Fibroblast of skin of right biceps (primary cell): ENCODE measurements at regions not wholly inside any gene's neighbourhood (a gene's known extent, or its start where the extent isn't known, plus 50 kb on each side); places are given as distances from the start of the nearest gene placed in this dataset.
A peak's percentile ranks its signal among the peaks of the same experiment; 100 is the strongest.
"Not testable (repeated sequence)": the region's sequence is repeated elsewhere in the genome, so short reads cannot be mapped to it uniquely, and the experiment has no call there.

Experiments
- DNase-seq: peaks from one replicate; pipeline ENCODE4 v3.0.0-alpha.2; 2013

- no peak for DNase-seq
These were observed 55.1 kb upstream of the F9 start for GRCh38 chrX:139475432-139475831.

DNA sequence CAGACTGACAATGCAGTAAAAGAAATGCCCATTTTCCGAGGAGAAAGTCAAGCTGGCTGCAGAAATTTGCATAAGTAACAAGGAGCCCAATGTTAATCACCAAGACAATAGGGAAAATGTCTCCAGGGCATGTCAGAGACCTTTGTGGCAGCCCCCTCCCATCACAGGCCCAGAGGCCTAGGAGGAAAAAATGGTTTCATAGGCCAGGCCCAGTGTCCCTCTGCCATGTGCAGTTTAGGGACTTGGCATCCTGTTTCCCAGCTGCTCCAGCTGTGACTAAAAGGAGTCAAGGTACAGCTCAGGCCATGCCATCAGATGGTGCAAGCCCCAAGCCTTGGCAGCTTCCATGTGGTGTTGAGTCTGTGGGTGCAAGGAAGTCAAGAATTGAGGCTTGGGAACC lies 68.6 kb upstream of the F9 start:
- DNase-seq = not testable (repeated sequence)

- DNase-seq = no peak
These were observed 75.8 kb upstream of the F9 start for GRCh38 chrX:139454743-139455142.

DNA sequence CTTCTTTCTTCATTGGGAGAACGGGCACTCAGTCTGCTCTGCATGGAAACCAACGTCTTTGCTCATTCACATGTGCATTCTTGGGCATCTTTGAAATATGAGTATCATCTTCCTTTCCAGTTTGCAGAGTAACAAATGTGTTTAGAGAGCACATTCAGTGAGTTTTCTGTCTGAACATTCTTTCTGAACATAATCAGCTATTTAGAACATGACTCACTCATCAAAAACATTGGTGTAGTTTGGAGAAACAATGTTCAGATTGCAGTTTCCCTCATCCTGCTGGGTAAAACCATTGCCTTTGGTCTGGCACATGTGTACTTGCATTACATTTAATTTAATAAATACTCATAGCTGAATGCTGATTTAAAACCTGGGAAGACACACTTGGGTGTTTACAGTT lies 81.5 kb upstream of the F9 start:
- DNase-seq = no peak

GRCh38 chrX:139446832-139447231 lies 83.7 kb upstream of the F9 start:
- no peak for DNase-seq

DNA sequence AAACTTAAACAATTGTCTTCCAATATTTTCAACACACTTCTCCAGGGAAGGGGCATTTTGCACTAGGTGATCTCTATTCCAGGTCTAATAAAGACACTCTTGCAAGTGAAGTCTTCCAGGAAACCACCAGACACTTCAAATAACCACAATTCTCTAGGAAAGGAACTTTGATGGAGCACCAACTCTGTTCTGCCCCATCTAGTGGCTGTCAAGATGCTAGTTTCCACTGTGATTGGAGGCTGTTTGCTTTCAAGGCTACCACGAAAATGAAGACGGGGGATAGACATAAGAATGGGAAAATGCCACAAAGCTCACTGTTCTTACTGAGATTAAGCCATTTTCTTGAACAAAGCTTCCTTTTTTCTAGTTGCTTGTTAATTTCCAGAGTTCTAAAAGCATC lies 100.6 kb upstream of the F9 start:
- DNase-seq = no peak

DNA sequence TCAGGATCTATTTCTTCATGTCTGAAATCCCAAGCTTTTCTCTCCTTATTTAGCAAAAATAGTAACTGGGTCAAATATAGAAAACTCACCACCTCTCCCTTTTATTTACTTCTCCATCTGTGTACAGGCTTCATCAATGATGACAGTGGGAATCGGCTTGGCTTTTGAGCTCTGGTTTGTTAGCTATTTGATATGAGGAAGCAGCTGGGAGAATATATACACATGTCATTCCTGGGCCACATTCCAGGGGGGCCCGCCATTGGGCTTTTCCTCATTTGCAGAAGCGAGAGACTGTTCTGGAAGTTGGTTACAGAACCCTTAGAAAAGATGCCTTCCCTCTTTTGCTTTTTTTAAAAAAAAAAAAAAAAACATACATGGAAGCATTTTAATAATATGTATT lies 107.4 kb upstream of the F9 start:
- DNase-seq = no peak

GRCh38 chrX:139398258-139398657 lies 132.3 kb upstream of the F9 start:
- DNase-seq = not testable (repeated sequence)

GRCh38 chrX:139388254-139388653 lies 142.3 kb upstream of the F9 start:
- peak; percentile 1 for DNase-seq

- no peak for DNase-seq
These were observed 148.0 kb upstream of the F9 start for GRCh38 chrX:139382529-139382928.

DNA sequence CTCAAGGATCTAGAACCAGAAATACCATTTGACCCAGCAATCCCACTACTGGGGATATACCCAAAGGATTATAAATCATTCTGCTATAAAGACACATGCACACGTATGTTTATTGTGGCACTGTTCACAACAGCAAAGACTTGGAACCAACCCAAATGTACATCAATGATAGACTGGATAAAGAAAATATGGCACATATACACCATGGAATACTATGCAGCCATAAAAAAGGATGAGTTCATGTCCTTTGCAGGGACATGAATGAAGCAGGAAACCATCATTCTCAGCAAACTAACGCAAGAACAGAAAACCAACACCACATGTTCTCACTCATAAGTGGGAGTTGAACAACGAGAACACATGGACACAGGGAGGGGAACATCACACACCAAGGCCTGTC lies 154.0 kb upstream of the F9 start:
- DNase-seq = not testable (repeated sequence)

DNA sequence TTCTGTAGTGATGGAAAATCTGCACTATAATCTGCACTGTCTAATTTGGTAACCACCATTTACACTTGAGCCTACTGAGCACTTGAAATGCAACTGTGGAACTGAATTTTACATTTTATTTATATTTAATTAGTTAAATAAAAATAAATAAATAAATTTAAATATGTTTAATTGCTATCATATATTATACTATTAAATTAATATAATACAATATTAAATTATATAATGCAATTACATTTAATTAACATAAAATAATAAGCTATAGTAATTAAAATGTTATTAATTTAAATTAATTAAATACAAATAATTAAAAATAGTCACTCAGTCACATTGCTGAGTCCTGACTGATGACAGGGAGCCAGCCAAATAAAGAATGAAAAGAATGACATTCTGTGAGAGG lies 170.2 kb upstream of the F9 start:
- DNase-seq = no peak

DNA sequence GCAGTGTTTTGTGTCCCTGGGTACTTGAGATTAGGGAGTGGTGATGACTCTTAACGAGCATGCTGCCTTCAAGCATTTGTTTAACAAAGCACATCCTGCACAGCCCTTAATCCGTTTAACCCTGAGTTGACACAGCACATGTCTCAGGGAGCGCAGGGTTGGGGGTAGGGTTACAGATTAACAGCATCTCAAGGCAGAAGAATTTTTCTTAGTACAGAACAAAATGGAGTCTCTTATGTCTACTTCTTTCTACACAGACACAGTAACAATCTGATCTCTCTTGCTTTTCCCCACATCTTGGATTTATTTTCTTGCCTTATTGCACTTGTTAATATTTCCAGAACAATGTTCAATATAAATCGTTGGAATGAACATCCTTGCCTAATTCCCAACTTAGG lies 187.9 kb upstream of the F9 start:
- not testable (repeated sequence) for DNase-seq

GRCh38 chrX:139341855-139342593 lies 188.5 kb upstream of the F9 start:
- not testable (repeated sequence) for DNase-seq

DNA sequence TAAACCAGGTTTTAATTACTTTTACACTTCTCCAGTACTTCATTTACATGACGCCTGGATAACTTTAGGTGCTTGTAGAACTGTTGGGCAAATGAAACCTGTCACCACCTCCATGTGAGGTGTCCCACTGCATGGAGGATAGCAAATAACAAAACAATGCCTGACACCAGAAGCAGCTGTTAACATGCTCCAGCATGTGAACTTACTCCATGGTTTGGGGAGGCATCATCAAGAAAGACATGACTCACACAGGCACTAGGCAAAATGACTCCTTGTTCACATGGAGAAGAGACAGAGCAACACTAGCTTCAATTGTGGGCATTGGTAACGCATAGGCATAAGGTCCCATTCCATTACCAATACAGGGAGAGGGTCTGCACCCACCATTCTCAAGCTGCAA lies 198.1 kb upstream of the F9 start:
- no peak for DNase-seq

GRCh38 chrX:139327355-139327754 lies 203.2 kb upstream of the F9 start:
- no peak for DNase-seq

DNA sequence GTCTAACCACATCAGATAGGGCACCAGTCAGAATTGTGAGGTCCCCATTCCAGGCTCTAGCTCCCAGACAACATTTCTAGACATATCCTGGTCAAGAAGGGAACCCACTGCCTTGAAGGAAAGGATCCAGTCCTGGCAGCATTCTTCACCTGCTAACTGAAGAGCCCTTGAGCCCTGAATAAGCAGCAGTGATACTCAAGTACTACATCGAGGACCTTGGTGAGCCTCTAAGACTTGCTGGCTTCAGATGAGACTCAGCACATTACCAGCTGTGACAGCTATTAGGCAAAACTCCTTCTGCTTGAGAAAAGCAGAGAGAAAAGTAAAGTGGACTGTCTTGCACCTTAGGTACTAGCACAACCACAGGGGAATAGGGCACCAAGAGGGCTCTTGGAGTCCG lies 205.8 kb upstream of the F9 start:
- DNase-seq = no peak

DNA sequence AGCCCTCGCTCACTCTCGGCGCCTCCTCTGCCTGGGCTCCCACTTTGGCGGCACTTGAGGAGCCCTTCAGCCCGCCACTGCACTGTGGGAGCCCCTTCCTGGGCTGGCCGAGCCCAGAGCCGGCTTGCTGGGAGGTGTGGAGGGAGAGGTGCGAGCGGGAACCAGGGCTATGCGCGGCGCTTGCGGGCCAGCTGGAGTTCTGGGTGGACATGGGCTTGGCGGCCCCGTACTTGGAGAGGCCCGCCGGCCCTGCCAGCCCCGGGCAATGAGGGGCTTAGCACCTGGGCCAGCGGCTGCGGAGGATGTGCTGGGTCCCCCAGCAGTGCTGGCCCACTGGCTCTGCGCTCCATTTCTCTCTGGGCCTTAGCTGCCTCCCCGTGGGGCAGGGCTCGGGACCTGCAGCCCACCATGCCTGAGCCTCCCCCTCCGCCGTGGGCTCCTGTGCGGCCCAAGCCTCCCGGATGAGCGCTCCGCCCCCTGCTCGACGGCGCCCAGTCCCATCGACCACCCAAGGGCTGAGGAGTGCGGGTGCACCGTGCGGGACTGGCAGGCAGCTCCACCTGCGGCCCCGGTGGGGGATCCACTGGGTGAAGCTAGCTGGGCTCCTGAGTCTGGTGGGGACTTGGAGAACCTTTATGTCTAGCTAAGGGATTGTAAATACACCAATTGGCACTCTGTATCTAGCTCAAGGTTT lies 209.7 kb upstream of the F9 start:
- DNase-seq = not testable (repeated sequence)

DNA sequence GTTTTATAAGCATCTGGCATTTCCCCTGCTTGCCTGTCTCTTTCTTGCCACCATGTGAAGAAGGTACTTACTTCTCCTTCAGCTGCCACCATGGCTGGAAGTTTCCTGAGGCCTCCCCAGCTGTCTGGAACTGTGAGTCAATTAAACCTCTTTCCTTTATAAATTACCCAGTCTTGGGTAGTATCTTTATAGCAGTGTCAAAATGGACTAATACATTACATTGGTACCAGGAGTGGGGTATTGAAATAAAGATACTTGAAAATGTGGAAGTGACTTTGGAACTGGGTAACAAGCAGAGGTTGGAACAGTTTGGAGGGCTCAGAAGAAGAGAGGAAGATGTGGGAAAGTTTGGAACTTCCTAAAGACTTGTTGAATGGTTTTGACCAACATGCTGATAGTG lies 223.9 kb upstream of the F9 start:
- not testable (repeated sequence) for DNase-seq

- no peak for DNase-seq
These were observed 226.1 kb upstream of the F9 start for GRCh38 chrX:139304471-139304870.

- no peak for DNase-seq
These were observed 231.2 kb upstream of the F9 start for GRCh38 chrX:139299309-139299708.

- DNase-seq = no peak
These were observed 232.1 kb upstream of the F9 start for GRCh38 chrX:139298437-139298836.

- DNase-seq = no peak
These were observed 232.9 kb upstream of the F9 start for GRCh38 chrX:139297638-139298037.

DNA sequence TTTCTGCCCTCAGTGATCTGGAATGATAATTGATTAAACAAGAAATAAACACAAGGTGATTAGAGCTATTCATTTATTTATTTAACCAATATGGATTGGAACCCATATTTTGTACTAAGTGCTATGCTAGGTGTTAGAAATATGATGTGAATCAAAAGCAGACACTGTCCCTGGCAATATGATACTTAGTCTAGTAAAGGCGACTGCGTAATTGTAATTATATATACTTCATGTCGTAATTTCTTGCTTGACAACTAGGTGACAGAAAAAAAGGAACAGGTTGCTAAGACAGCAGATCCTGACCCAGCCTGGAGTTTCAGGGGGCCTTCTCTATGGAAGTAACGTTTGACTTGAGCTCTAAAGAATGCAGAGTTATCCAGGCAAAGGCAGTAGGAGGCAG lies 236.5 kb upstream of the F9 start:
- no peak for DNase-seq

GRCh38 chrX:139290310-139290709 lies 240.2 kb upstream of the F9 start:
- no peak for DNase-seq
